GM21360 (cell line): ENCODE measurements at regions not wholly inside any gene's neighbourhood (a gene's known extent, or its start where the extent isn't known, plus 50 kb on each side); places are given as distances from the start of the nearest gene placed in this dataset.
"Not testable (repeated sequence)": the region's sequence is repeated elsewhere in the genome, so short reads cannot be mapped to it uniquely, and the experiment has no call there.

Source experiments
- ATAC-seq: cut with Tn5 transposase; IDR thresholded peaks from one replicate; pipeline ENCODE4 v1.9.1; 2021; ENCODE audit warnings: mild to moderate bottlenecking, moderate library complexity; ENCODE audit not compliant: unreplicated experiment

- ATAC-seq = no peak
These were observed 82.4 kb upstream of the SGCG start for GRCh38 chr13:23098161-23098907.

GRCh38 chr13:23105051-23105450, 75.7 kb upstream of the SGCG start:
- no peak for ATAC-seq

GRCh38 chr13:23107665-23108064, 73.1 kb upstream of the SGCG start:
- no peak for ATAC-seq

GRCh38 chr13:23119131-23119530, 61.6 kb upstream of the SGCG start:
- ATAC-seq = no peak

DNA sequence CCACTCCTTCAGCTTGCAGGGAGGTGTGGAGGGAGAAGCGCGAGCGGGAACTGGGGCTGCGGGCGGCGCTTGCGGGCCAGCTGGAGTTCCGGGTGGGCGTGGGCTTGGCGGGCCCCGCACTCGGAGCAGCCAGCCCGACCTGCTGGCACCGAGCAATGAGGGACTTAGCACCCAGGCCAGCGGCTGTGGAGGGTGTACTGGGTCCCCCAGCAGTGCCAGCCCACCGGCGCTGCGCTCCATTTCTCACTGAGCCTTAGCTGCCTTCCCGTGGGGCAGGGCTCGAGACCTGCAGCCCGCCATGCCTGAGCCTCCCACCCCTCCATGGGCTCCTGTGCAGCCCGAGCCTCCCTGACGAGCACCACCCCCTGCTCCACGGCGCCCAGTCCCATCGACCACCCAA, 53.2 kb upstream of the SGCG start:
- not testable (repeated sequence) for ATAC-seq

DNA sequence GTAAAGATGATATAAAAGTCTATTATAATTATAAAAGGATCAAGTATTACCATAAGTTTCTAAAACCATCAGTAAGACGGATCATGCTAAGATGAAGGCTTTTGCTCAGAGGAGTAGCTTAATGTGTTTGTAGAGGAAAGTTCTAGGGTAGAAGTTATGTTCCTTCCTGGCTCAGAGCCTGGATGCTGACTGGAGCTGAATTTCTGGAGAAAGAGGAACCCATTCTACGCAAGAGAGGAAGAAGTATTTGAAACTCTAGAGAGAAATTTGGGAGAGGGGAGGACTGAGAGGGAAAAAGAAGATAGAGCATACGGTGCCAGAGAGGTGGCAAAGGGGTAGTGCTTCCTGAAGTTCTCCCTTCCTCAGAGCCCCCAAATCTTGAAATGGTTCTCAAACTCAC, 51.4 kb upstream of the SGCG start:
- ATAC-seq = no peak
